GM20000 (cell line): ENCODE measurements at regions not wholly inside any gene's neighbourhood (a gene's known extent, or its start where the extent isn't known, plus 50 kb on each side); places are given as distances from the start of the nearest gene placed in this dataset.

Experiments
- DNase-seq: peaks from one replicate; pipeline ENCODE4 v3.0.0; 2012; ENCODE audit warnings: low spot score
- TF ChIP-seq, protein P1 (sequence below): IDR thresholded peaks from 2 replicates; pipeline ENCODE4 v1.5.1; 2012; ENCODE audit warnings: mild to moderate bottlenecking, control low read depth; ENCODE audit errors: extremely low read depth, missing control alignments

DNA sequence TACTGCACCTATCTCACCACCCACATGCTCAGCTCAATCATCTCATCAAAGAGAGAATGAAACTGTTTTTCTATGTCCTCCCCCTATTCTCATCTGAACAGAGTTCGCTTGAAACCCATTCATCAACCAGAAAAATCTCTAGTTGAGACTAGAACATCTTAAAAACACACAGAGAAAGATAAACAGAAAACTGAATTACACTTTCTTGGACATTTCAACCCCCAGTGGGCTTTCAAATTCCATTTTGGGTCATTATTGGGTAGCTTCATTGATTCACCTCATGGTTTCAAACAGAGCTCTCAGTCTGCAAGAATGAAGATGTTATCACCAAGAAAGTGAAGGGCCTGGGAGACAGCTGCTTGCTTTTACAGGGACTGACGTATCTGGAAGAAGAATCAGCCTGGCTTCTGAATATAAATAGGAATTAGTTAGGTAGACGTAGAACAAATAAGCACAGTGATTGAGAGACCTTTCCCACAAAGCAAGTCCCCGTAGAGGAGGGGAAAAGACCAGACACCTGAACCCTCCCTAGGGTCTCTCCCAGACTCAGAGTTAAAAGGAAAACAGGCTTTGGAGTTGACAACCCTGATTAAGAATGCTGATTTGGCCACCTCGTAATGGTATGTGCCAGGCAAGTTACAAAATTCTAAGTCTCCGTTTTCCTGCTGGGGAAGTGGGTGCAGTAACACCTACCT, 155.7 kb downstream of the BBOX1 start:
- TF ChIP-seq, protein P1, sequence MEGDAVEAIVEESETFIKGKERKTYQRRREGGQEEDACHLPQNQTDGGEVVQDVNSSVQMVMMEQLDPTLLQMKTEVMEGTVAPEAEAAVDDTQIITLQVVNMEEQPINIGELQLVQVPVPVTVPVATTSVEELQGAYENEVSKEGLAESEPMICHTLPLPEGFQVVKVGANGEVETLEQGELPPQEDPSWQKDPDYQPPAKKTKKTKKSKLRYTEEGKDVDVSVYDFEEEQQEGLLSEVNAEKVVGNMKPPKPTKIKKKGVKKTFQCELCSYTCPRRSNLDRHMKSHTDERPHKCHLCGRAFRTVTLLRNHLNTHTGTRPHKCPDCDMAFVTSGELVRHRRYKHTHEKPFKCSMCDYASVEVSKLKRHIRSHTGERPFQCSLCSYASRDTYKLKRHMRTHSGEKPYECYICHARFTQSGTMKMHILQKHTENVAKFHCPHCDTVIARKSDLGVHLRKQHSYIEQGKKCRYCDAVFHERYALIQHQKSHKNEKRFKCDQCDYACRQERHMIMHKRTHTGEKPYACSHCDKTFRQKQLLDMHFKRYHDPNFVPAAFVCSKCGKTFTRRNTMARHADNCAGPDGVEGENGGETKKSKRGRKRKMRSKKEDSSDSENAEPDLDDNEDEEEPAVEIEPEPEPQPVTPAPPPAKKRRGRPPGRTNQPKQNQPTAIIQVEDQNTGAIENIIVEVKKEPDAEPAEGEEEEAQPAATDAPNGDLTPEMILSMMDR: no peak
- no peak for DNase-seq

DNA sequence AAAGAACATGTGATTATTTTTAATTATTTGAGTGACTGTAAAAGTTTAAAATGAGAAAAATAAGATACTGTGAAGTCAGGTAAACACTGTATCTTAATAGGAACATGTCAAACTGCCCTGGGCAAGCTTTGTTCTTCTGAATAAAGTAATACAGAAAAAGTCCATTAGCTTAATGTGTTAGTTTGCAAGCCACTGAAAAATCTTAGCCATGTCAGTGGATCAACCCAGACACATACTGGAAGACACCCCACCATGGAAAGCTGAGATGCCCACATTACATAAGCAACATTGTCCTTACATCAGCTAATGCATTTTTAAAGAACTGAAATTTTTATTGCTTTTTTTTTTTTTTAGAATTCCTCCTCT, 155.2 kb downstream of the BBOX1 start:
- TF ChIP-seq, protein P1: no peak
- DNase-seq: no peak

DNA sequence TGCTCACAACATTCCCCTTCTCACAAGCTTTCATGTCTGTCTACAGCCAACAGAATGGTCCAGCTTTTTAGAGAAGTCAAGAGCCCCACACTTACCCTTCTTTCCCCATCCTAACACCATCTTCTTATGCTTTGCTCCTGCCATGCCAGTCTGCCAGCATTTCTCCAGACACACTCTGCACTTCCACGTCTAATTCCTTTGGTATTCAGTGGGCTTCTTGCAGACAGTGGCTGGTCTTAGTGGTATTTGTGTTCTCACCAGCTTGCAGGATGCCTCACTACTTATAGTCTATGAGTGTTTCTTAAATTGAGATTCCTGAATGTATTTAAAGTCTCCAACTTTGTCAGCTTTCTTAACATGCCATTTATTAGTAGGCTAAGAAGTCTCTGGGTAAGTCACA, 154.4 kb downstream of the BBOX1 start:
- no peak for DNase-seq
- TF ChIP-seq, protein P1: no peak

DNA sequence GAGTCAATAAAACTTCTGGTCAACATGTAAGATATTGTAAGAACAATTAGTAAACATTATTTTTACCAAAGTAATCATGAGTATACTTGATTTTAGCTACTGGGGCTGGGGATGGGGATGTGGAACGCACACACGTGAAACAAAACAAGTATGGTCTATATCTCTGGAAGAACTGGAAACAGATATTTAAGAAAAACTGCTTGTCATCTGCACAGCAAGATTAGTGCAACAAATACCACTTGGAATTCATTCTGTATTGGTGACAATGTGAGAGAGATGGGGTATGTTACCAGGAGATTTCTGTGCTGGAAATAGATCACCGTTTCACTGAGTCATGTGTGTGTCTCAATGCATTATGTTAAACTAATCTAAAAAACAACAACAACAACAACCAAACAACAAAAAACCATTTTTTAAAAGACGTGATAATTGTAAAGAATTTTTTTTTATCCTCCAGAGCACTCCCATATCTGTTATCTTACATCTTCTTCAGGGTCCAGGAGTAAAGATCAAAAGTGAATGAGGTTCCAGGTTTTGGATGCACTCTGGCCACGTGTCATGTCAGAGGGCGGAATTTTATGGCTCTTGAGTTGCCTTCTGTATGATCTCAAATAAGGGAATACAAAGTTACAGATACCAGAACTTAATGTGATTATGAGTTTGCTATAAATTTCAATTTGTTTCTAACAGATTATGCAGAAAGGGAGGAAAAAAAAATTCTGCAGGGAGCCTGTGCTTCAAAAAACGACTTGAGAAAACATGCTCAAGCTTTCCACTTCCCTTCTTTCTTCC, 153.0 kb downstream of the BBOX1 start:
- TF ChIP-seq, protein P1: no peak

DNA sequence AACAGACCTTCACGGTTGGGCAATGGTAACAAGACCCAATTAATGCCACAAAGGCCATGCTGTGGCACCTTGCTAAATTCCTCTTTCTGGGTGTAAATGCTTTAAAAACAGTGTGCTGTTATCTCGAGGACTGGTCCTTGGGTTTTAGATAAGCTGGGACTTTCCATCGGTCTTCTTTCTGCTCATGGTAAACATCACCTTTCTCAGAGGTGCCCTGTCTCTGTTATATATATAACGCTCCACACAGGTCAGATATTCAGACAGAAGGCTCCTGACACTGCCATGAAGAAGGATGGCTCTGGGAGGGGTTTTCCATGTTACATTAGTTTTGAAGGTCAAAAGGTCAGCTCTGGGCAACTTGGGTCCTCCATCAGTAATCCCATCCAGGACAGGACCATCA, 151.6 kb downstream of the BBOX1 start:
- DNase-seq: no peak
- TF ChIP-seq, protein P1: no peak

More for the DNA sequence above, 153.0 kb downstream of the BBOX1 start:
- no peak for DNase-seq

DNA sequence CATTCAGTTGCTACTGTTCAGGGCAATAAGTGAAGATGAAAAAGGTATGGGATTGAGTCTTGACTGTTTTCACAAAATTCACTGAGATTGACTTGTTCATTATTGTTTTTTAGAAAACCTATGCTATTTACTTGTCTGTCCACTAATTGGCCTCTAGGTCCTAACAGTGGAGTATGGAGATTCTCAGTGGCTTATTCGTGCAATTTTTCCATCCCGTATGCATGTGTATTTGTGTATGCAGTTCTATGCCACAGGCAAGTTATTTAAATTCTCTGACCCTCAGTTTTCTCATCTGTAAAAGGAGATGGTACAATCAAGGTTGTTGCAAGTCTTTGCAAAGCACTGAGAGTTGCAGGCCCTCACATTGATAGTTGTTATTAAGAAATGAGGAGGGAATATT, 151.0 kb downstream of the BBOX1 start:
- TF ChIP-seq, protein P1: no peak
- no peak for DNase-seq

DNA sequence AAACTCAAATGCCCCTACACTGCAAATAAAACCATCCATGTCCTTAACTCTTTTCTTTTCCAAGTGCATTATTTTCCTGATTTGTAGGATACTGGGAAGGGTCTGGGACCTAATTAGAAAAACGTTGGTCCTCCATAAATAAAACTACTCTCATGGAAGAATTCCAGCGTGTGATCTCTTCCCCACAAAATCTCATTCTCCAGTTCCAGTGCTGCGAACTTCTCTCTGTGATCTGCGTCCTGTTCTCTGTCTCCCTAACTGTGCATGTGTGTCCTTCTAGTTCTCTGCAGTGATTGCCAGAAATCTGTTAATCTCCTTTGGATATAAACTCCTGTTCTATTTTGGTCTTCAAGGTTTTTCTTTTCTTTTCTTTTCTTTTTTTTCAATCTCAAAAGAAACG, 148.1 kb downstream of the BBOX1 start:
- no peak for DNase-seq
- TF ChIP-seq, protein P1: no peak
